ENCODE measurements at regions not wholly inside any gene's neighbourhood (a gene's known extent, or its start where the extent isn't known, plus 50 kb on each side); places are given as distances from the start of the nearest gene placed in this dataset.

- TF ChIP-seq CTCF (IDR thresholded peaks at IDR 0.05) (no peak), POLR2AphosphoS5 (IDR thresholded peaks at IDR 0.05) (no peak), POLR2A (IDR thresholded peaks at IDR 0.05) (no peak), EP300 (IDR thresholded peaks at IDR 0.05) (no peak)
- 73 to 90% methylated on average over 3 of the region's 3 CpGs for WGBS, 2 donors (ENCODE audit: low coverage in 1 of 2)
- no peaks in the 10 kb centered on the region for H3K27me3 ChIP-seq
- no peak overlapping the region for H3K27ac ChIP-seq
- no peaks in the 10 kb centered on the region for H3K36me3 ChIP-seq
- no peaks in the 10 kb centered on the region for H3K4me1 ChIP-seq
- H3K4me3 ChIP-seq = no peak overlapping the region
- no peak for ATAC-seq
- H3K9me3 ChIP-seq = peaks cover 0 to 5% (median 0%) of the 10 kb centered on the region in 3 donors
Observed at GRCh38 chr3:82022836-82023235, 261.4 kb upstream of the GBE1 start.

GRCh38 chr3:82020282-82020681 lies 258.8 kb upstream of the GBE1 start:
- H3K4me1 ChIP-seq = no peaks in the 10 kb centered on the region
- no peak overlapping the region for H3K27ac ChIP-seq
- no peak for ATAC-seq
- H3K9me3 ChIP-seq = peaks cover 0 to 5% (median 0%) of the 10 kb centered on the region in 3 donors
- no peak for TF ChIP-seq POLR2A (IDR thresholded peaks at IDR 0.05)
- no peak for TF ChIP-seq POLR2AphosphoS5 (IDR thresholded peaks at IDR 0.05)
- no peak for TF ChIP-seq CTCF (IDR thresholded peaks at IDR 0.05)
- TF ChIP-seq EP300 (IDR thresholded peaks at IDR 0.05) = no peak
- no peak overlapping the region for H3K4me3 ChIP-seq
- 49 to 51% methylated on average over 3 of the region's 3 CpGs for WGBS, 2 donors (ENCODE audit: low coverage in 1 of 2)
- no peaks in the 10 kb centered on the region for H3K27me3 ChIP-seq
- no peaks in the 10 kb centered on the region for H3K36me3 ChIP-seq

GRCh38 chr3:82015241-82015640 lies 253.8 kb upstream of the GBE1 start:
- H3K9me3 ChIP-seq = peaks cover 0 to 17% (median 0%) of the 10 kb centered on the region in 3 donors
- no peak overlapping the region for H3K4me3 ChIP-seq
- WGBS, 2 donors (ENCODE audit: low coverage in 1 of 2) = 71 to 100% methylated on average over 1 of the region's 1 CpG
- H3K4me1 ChIP-seq = no peaks in the 10 kb centered on the region
- H3K27ac ChIP-seq = no peak overlapping the region
- ATAC-seq = no peak
- TF ChIP-seq CTCF (IDR thresholded peaks at IDR 0.05) = no peak
- TF ChIP-seq POLR2AphosphoS5 (IDR thresholded peaks at IDR 0.05) = no peak
- no peak for TF ChIP-seq POLR2A (IDR thresholded peaks at IDR 0.05)
- TF ChIP-seq EP300 (IDR thresholded peaks at IDR 0.05) = no peak
- no peaks in the 10 kb centered on the region for H3K36me3 ChIP-seq
- H3K27me3 ChIP-seq = no peaks in the 10 kb centered on the region

GRCh38 chr3:82012775-82013174 lies 251.3 kb upstream of the GBE1 start:
- Histone ChIP-seq H3K36me3 (no peaks in the 10 kb centered on the region), H3K9me3 (peaks cover 0 to 12% (median 0%) of the 10 kb centered on the region in 3 donors), H3K4me3 (no peak overlapping the region), H3K27me3 (no peaks in the 10 kb centered on the region), H3K4me1 (no peaks in the 10 kb centered on the region), H3K27ac (no peak overlapping the region)
- TF ChIP-seq POLR2A (IDR thresholded peaks at IDR 0.05) (no peak), POLR2AphosphoS5 (IDR thresholded peaks at IDR 0.05) (no peak), CTCF (IDR thresholded peaks at IDR 0.05) (no peak), EP300 (IDR thresholded peaks at IDR 0.05) (no peak)
- no peak for ATAC-seq

GRCh38 chr3:82011336-82011735 lies 249.9 kb upstream of the GBE1 start:
- Histone ChIP-seq H3K4me1 (no peaks in the 10 kb centered on the region), H3K4me3 (no peak overlapping the region), H3K36me3 (no peaks in the 10 kb centered on the region), H3K27me3 (no peaks in the 10 kb centered on the region), H3K9me3 (peaks cover 0 to 19% (median 0%) of the 10 kb centered on the region in 3 donors), H3K27ac (no peak overlapping the region)
- no peak for TF ChIP-seq CTCF (IDR thresholded peaks at IDR 0.05)
- TF ChIP-seq EP300 (IDR thresholded peaks at IDR 0.05) = no peak
- WGBS, 2 donors (ENCODE audit: low coverage in 1 of 2) = 45 to 55% methylated on average over 2 of the region's 2 CpGs
- no peak for ATAC-seq
